ENCODE measurements at regions not wholly inside any gene's neighbourhood (a gene's known extent, or its start where the extent isn't known, plus 50 kb on each side); places are given as distances from the start of the nearest gene placed in this dataset.

DNA sequence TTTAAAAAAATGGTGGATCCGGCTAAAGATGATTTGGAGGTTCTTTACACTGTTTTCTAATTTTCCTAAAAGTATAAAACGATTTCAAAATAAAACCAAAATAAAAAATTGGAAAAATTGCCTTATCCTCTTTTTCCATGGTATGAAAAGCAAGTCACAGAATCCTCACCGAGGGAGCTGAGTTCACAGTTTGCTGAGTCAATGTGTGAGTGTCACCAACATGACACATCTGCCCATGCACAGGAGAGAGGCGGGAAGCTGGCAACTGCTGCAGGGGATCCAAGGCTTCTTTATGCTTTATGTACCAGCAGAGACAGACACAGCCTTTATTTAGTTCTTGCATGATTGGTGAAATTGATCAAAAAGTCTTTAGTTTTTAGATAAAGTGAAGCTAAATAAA, 157.8 kb downstream of the TNFSF13B start:
- no peaks in the 10 kb centered on the region for H3K4me1 ChIP-seq (ENCODE audit: insufficient read depth, low read length)
- POLR2A ChIA-PET = no interaction called here
- no peak overlapping the region for H3K9ac ChIP-seq (ENCODE audit: insufficient read depth, low read depth, low read length)
- H3K9me3 ChIP-seq (ENCODE audit: low read length) = no peaks in the 10 kb centered on the region
- WGBS (ENCODE audit: low lambda C conversion rate) = 4% methylated on average over 4 of the region's 4 CpGs
- no peaks in the 10 kb centered on the region for H3K79me2 ChIP-seq (ENCODE audit: insufficient read depth, low read length)
- no peak overlapping the region for H3K4me3 ChIP-seq (replicated peaks in 1 of 3; ENCODE audit: insufficient read depth in 1 of 3, low read depth in 2 of 3, low read length in 3 of 3)
- no peaks in the 10 kb centered on the region for H3K27me3 ChIP-seq (ENCODE audit: control insufficient read depth in 1 of 2, insufficient read depth in 2 of 2, low read length in 2 of 2)
- BruUV-seq (replicated peaks) = no TSS peak
- H4K20me1 ChIP-seq (ENCODE audit: insufficient read depth, low read length) = no peaks in the 10 kb centered on the region
- in situ Hi-C loops (cut with HindIII; ENCODE audit: extremely low pct_ligation_motif_present, low pct_unique_long_range_greater_than_20kb) (no loop called here), intact Hi-C loops (cut with micrococcal nuclease; ENCODE audit: unreplicated experiment) (no loop called here)
- DNase-seq (ENCODE audit: low spot score) (no peak), ATAC-seq (no peak), FAIRE-seq (no peak)
- H3K27ac ChIP-seq (ENCODE audit: extremely low read length, insufficient read depth, low read length) = no peak overlapping the region
- TF ChIP-seq EZH2 (conservative IDR thresholded peaks at IDR 0.05; ENCODE audit: low read depth, low read length) (no peak), PPARG (CRISPR knock-in tag; conservative IDR thresholded peaks at IDR 0.05) (no peak), SKI (IDR thresholded peaks at IDR 0.05; ENCODE audit: partially characterized antibody) (no peak), ELF4 (CRISPR knock-in tag; IDR thresholded peaks at IDR 0.05; ENCODE audit: borderline replicate concordance) (no peak), ZNF720 (CRISPR knock-in tag; IDR thresholded peaks at IDR 0.05) (no peak), ZMYM4 (CRISPR knock-in tag; IDR thresholded peaks at IDR 0.05) (no peak), ERF (CRISPR knock-in tag; IDR thresholded peaks at IDR 0.05) (no peak), STAT5B (CRISPR knock-in tag; IDR thresholded peaks at IDR 0.05) (no peak), ZNF782 (CRISPR knock-in tag; IDR thresholded peaks at IDR 0.05; ENCODE audit: borderline replicate concordance) (no peak), GTF3A (CRISPR knock-in tag; conservative IDR thresholded peaks at IDR 0.05) (no peak), ZNF605 (CRISPR knock-in tag; IDR thresholded peaks at IDR 0.05) (no peak), JUN (CRISPR knock-in tag; IDR thresholded peaks at IDR 0.05) (no peak), ZNF761 (CRISPR knock-in tag; conservative IDR thresholded peaks at IDR 0.05) (no peak), XBP1 (CRISPR knock-in tag; IDR thresholded peaks at IDR 0.05) (no peak), ZNF296 (CRISPR knock-in tag; conservative IDR thresholded peaks at IDR 0.05) (no peak), PHF8 (CRISPR knock-in tag; IDR thresholded peaks at IDR 0.05) (no peak)
- TF ChIP-seq, protein P1, sequence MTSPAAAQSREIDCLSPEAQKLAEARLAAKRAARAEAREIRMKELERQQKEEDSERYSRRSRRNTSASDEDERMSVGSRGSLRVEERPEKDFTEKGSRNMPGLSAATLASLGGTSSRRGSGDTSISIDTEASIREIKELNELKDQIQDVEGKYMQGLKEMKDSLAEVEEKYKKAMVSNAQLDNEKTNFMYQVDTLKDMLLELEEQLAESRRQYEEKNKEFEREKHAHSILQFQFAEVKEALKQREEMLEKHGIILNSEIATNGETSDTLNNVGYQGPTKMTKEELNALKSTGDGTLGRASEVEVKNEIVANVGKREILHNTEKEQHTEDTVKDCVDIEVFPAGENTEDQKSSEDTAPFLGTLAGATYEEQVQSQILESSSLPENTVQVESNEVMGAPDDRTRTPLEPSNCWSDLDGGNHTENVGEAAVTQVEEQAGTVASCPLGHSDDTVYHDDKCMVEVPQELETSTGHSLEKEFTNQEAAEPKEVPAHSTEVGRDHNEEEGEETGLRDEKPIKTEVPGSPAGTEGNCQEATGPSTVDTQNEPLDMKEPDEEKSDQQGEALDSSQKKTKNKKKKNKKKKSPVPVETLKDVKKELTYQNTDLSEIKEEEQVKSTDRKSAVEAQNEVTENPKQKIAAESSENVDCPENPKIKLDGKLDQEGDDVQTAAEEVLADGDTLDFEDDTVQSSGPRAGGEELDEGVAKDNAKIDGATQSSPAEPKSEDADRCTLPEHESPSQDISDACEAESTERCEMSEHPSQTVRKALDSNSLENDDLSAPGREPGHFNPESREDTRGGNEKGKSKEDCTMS (CRISPR knock-in tag; conservative IDR thresholded peaks at IDR 0.05) = no peak
- H3K36me3 ChIP-seq (replicated peaks in 1 of 2; ENCODE audit: control insufficient read depth in 1 of 2, insufficient read depth in 2 of 2, low read length in 2 of 2) = no peaks in the 10 kb centered on the region
- H2AFZ ChIP-seq (ENCODE audit: low read length) = no peak overlapping the region
- CTCF ChIA-PET (ENCODE audit: low intra/inter-chr PET ratio, low total read pairs) = no interaction called here
- no peak overlapping the region for H3K4me2 ChIP-seq (ENCODE audit: low read depth, low read length)
